ENCODE measurements at regions not wholly inside any gene's neighbourhood (a gene's known extent, or its start where the extent isn't known, plus 50 kb on each side); places are given as distances from the start of the nearest gene placed in this dataset.

DNA sequence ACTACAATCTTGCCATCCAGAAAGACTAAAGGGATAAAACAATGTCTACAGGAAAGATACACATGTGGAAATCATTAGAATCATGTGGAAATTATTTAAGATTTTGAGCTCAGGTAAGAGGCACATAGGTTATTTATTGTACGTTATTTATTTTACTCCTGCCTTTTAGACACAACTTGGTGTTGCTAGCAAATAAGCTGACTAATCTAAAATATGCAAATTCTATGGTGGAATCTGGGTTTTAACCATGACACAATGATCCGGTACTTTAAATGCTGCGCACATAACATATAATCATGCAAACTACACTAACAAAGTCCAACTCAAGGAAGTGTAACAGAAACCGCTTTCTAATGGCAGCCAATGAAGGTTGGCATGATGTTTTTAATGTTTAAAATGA is 112.5 kb downstream of the IFI44 start:
- Histone ChIP-seq H3K4me1 (ENCODE audit: control insufficient read depth in 2 of 2, insufficient read depth in 2 of 2, low read length in 2 of 2) (no peaks in the 10 kb centered on the region), H3K9ac (ENCODE audit: low read length) (no peak overlapping the region), H3K9me3 (ENCODE audit: control extremely low read depth in 1 of 3, control insufficient read depth in 2 of 3, insufficient read depth in 1 of 3, low read length in 2 of 3) (peaks cover 0 to 1% (median 0%) of the 10 kb centered on the region in 3 donors), H3K4me2 (replicated peaks; ENCODE audit: low read depth, low read length, poor library complexity, severe bottlenecking) (no peak overlapping the region), H3K4me3 (ENCODE audit: control extremely low read depth in 1 of 5, extremely low read depth in 1 of 5, insufficient read depth in 1 of 5, low read depth in 2 of 5, low read length in 4 of 5) (no peak overlapping the region), H3K27ac (ENCODE audit: low read length in 2 of 2) (no peak overlapping the region), H3K27me3 (replicated peaks in 1 of 4; ENCODE audit: control extremely low read depth in 1 of 4, control insufficient read depth in 3 of 4, insufficient read depth in 4 of 4, low read length in 3 of 4) (no peaks in the 10 kb centered on the region), H3K79me2 (ENCODE audit: control insufficient read depth, insufficient read depth, low read length) (no peaks in the 10 kb centered on the region), H4K20me1 (ENCODE audit: control insufficient read depth, insufficient read depth, low read length, poor library complexity, severe bottlenecking) (no peaks in the 10 kb centered on the region), H3K36me3 (replicated peaks in 1 of 2; ENCODE audit: control extremely low read depth in 1 of 2, control insufficient read depth in 1 of 2, extremely low read depth in 1 of 2, insufficient read depth in 2 of 2, low read length in 1 of 2) (no peaks in the 10 kb centered on the region), H2AFZ (ENCODE audit: insufficient read depth, low read depth, low read length, poor library complexity, severe bottlenecking) (no peak overlapping the region)
- ChIA-PET POLR2A (no interaction called here), CTCF (no interaction called here)
- Mint-ChIP-seq H3K27me3 (no peaks in the 10 kb centered on the region), H3K4me1 (no peaks in the 10 kb centered on the region), H3K4me3 (no peak overlapping the region), H3K9me3 (ENCODE audit: insufficient read depth) (peaks cover 2% of the 10 kb centered on the region), H3K27ac (no peak overlapping the region)
- TF ChIP-seq, protein P1, sequence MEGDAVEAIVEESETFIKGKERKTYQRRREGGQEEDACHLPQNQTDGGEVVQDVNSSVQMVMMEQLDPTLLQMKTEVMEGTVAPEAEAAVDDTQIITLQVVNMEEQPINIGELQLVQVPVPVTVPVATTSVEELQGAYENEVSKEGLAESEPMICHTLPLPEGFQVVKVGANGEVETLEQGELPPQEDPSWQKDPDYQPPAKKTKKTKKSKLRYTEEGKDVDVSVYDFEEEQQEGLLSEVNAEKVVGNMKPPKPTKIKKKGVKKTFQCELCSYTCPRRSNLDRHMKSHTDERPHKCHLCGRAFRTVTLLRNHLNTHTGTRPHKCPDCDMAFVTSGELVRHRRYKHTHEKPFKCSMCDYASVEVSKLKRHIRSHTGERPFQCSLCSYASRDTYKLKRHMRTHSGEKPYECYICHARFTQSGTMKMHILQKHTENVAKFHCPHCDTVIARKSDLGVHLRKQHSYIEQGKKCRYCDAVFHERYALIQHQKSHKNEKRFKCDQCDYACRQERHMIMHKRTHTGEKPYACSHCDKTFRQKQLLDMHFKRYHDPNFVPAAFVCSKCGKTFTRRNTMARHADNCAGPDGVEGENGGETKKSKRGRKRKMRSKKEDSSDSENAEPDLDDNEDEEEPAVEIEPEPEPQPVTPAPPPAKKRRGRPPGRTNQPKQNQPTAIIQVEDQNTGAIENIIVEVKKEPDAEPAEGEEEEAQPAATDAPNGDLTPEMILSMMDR (IDR thresholded peaks at IDR 0.05) = no peak
- no peak for TF ChIP-seq EZH2 (IDR thresholded peaks at IDR 0.05; ENCODE audit: borderline replicate concordance, insufficient read depth, low read depth, low read length, poor library complexity, severe bottlenecking)
- intact Hi-C loops (cut with micrococcal nuclease) = no loop called here
- DNase-seq (no peak), ATAC-seq (ENCODE audit: low read depth) (no peak)
- WGBS (ENCODE audit: insufficient coverage) = no CpG with 5 or more reads among the region's 4 CpGs

DNA sequence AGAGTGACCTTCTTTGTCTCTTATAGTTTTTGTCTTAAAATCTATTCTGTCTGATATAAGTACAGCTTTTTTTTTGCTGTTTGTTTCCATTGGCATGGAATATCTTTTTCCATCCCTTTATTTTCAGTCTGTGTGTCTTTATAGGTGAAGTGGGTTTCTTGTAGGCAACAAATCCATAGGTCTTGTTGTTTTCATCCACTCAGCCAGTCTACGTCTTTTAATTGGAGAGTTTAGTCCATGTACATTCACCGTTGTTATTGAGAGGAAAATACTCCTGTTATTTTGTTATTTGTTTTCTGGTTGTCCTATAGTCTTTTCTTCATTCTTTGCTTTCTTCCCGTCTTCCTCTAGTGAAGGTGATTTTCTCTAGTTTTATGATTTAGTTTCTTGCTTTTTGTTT is 115.9 kb downstream of the IFI44 start:
- POLR2A ChIA-PET = no interaction called here
- Histone ChIP-seq H3K27ac (ENCODE audit: low read length in 2 of 2) (no peak overlapping the region), H3K4me3 (ENCODE audit: control extremely low read depth in 1 of 5, extremely low read depth in 1 of 5, insufficient read depth in 1 of 5, low read depth in 2 of 5, low read length in 4 of 5) (no peak overlapping the region), H3K9ac (ENCODE audit: low read length) (no peak overlapping the region), H3K27me3 (replicated peaks in 1 of 4; ENCODE audit: control extremely low read depth in 1 of 4, control insufficient read depth in 3 of 4, insufficient read depth in 4 of 4, low read length in 3 of 4) (no peaks in the 10 kb centered on the region), H3K4me2 (replicated peaks; ENCODE audit: low read depth, low read length, poor library complexity, severe bottlenecking) (no peak overlapping the region), H4K20me1 (ENCODE audit: control insufficient read depth, insufficient read depth, low read length, poor library complexity, severe bottlenecking) (no peaks in the 10 kb centered on the region), H3K79me2 (ENCODE audit: control insufficient read depth, insufficient read depth, low read length) (no peaks in the 10 kb centered on the region), H3K4me1 (ENCODE audit: control insufficient read depth in 2 of 2, insufficient read depth in 2 of 2, low read length in 2 of 2) (no peaks in the 10 kb centered on the region), H2AFZ (ENCODE audit: insufficient read depth, low read depth, low read length, poor library complexity, severe bottlenecking) (no peak overlapping the region), H3K36me3 (replicated peaks in 1 of 2; ENCODE audit: control extremely low read depth in 1 of 2, control insufficient read depth in 1 of 2, extremely low read depth in 1 of 2, insufficient read depth in 2 of 2, low read length in 1 of 2) (no peaks in the 10 kb centered on the region), H3K9me3 (ENCODE audit: control extremely low read depth in 1 of 3, control insufficient read depth in 2 of 3, insufficient read depth in 1 of 3, low read length in 2 of 3) (peaks cover 0 to 1% (median 0%) of the 10 kb centered on the region in 3 donors)
- no peak overlapping the region for H3K27ac Mint-ChIP-seq
- ATAC-seq (ENCODE audit: low read depth) = no peak
- no peak for DNase-seq
- CTCF ChIA-PET = no interaction called here
- no peaks in the 10 kb centered on the region for H3K27me3 Mint-ChIP-seq
- no peak for TF ChIP-seq EZH2 (IDR thresholded peaks at IDR 0.05; ENCODE audit: borderline replicate concordance, insufficient read depth, low read depth, low read length, poor library complexity, severe bottlenecking)
- TF ChIP-seq, protein P1 (IDR thresholded peaks at IDR 0.05) = no peak
- WGBS (ENCODE audit: insufficient coverage) = no CpG with 5 or more reads among the region's 3 CpGs
- intact Hi-C loops (cut with micrococcal nuclease) = no loop called here
- H3K4me1 Mint-ChIP-seq = no peaks in the 10 kb centered on the region
- H3K4me3 Mint-ChIP-seq = no peak overlapping the region
- peaks cover 2% of the 10 kb centered on the region for H3K9me3 Mint-ChIP-seq (ENCODE audit: insufficient read depth)

All from B cell (primary cell).